HG02798 (cell line): ENCODE measurements at regions not wholly inside any gene's neighbourhood (a gene's known extent, or its start where the extent isn't known, plus 50 kb on each side); places are given as distances from the start of the nearest gene placed in this dataset.
"Not testable (repeated sequence)": the region's sequence is repeated elsewhere in the genome, so short reads cannot be mapped to it uniquely, and the experiment has no call there.

ENCODE experiments used
- ATAC-seq: cut with Tn5 transposase; IDR thresholded peaks from one replicate; pipeline ENCODE4 v1.9.1; 2021; ENCODE audit warnings: mild to moderate bottlenecking; ENCODE audit not compliant: unreplicated experiment, poor library complexity

- ATAC-seq = no peak
Measured at GRCh38 chr2:101612019-101612418, 85.5 kb upstream of the MAP4K4 start.

- no peak for ATAC-seq
Measured at GRCh38 chr2:101610750-101611315, 86.7 kb upstream of the MAP4K4 start.

- ATAC-seq = no peak
Measured at GRCh38 chr2:101609433-101609832, 88.1 kb upstream of the MAP4K4 start.

- no peak for ATAC-seq
Measured at GRCh38 chr2:101608408-101609310, 88.8 kb upstream of the MAP4K4 start.

GRCh38 chr2:101597347-101597944, 100.1 kb upstream of the MAP4K4 start:
- ATAC-seq = no peak

GRCh38 chr2:101596333-101596732, 101.2 kb upstream of the MAP4K4 start:
- no peak for ATAC-seq

- ATAC-seq = no peak
Measured at GRCh38 chr2:101587251-101587650, 110.3 kb upstream of the MAP4K4 start.

- ATAC-seq = no peak
Measured at GRCh38 chr2:101583861-101584260, 108.9 kb upstream of the RFX8 start.

- ATAC-seq = no peak
Measured at GRCh38 chr2:101581675-101582299, 106.9 kb upstream of the RFX8 start.

- no peak for ATAC-seq
Measured at GRCh38 chr2:101580528-101580927, 105.6 kb upstream of the RFX8 start.

GRCh38 chr2:101578671-101579070, 103.8 kb upstream of the RFX8 start:
- ATAC-seq = no peak

GRCh38 chr2:101578135-101578534, 103.2 kb upstream of the RFX8 start:
- not testable (repeated sequence) for ATAC-seq

- no peak for ATAC-seq
Measured at GRCh38 chr2:101577173-101577572, 102.3 kb upstream of the RFX8 start.

- no peak for ATAC-seq
Measured at GRCh38 chr2:101574622-101575021, 99.7 kb upstream of the RFX8 start.

GRCh38 chr2:101571951-101572350, 97.0 kb upstream of the RFX8 start:
- no peak for ATAC-seq

- no peak for ATAC-seq
Measured at GRCh38 chr2:101569886-101570520, 95.1 kb upstream of the RFX8 start.

GRCh38 chr2:101568969-101569368, 94.1 kb upstream of the RFX8 start:
- ATAC-seq = no peak

- ATAC-seq = no peak
Measured at GRCh38 chr2:101566632-101567228, 91.8 kb upstream of the RFX8 start.

GRCh38 chr2:101563849-101564248, 88.9 kb upstream of the RFX8 start:
- no peak for ATAC-seq

GRCh38 chr2:101560780-101561315, 85.9 kb upstream of the RFX8 start:
- ATAC-seq = no peak
